PFSK-1 (cell line): ENCODE measurements at regions not wholly inside any gene's neighbourhood (a gene's known extent, or its start where the extent isn't known, plus 50 kb on each side); places are given as distances from the start of the nearest gene placed in this dataset.

Experiments
- FOXP2 ChIP-seq: optimal IDR thresholded peaks from 2 replicates; pipeline ENCODE3; 2011; ENCODE audit warnings: borderline replicate concordance, control low read depth, inconsistent platforms; ENCODE audit not compliant: insufficient read depth; ENCODE audit errors: extremely low read length, extremely low read depth
- POLR2AphosphoS5 ChIP-seq: IDR thresholded peaks from 2 replicates; pipeline ENCODE4 v1.6.1; 2012; ENCODE audit warnings: low read depth, mild to moderate bottlenecking, control low read depth, low read length, moderate library complexity
- SIN3A ChIP-seq: IDR thresholded peaks from 2 replicates; pipeline ENCODE4 v1.6.1; 2012; ENCODE audit warnings: mild to moderate bottlenecking, low read length, moderate library complexity, borderline replicate concordance; ENCODE audit not compliant: insufficient read depth
- TAF1 ChIP-seq: IDR thresholded peaks from 2 replicates; pipeline ENCODE4 v1.6.1; 2012; ENCODE audit warnings: low read length, control low read depth, borderline replicate concordance; ENCODE audit not compliant: insufficient read depth
- TF ChIP-seq, protein P1 (sequence below), 2 experiments: IDR thresholded peaks; 2 replicates each; pipeline versions ENCODE4 v1.6.1 to v1.8.0; 2011 to 2012; ENCODE audit warnings: low read depth in 2 of 2, low read length in 2 of 2, control low read depth in 1 of 2, inconsistent platforms in 1 of 2, mild to moderate bottlenecking in 1 of 2, moderate library complexity in 1 of 2; ENCODE audit not compliant: insufficient read depth in 1 of 2

DNA sequence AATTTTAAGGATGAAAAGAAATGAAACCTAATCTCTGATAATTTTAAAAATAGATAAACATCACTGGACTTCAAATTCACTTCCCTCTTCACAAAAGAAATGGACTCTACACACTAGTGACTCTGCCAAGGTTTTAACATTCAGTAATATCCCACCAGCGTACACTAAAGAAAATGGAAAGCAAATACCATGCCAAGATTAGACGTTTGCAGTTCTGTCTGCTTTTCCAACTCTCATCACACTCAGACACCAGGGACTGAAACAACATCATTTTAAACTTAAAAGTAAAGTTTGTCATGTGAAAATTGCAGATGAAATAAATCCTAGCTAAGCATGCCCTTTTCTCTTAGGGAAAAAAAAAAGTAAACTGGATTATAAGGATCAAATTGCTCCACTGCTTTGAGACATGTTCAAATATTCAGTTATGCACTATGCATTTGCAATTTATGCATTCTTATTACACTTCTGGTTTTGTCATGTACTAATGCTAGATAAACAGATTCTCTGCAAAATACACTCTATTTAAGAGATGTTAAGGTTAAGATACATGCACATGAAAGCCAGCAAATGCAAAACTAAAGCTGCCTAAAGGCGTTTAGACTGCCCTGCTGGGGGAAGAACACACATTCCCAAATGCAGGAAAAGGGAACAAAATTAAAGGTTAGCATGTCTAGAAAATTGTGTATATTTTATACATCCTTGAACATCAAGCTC, 534.4 kb upstream of the EPHA5 start:
- TF ChIP-seq, protein P1, sequence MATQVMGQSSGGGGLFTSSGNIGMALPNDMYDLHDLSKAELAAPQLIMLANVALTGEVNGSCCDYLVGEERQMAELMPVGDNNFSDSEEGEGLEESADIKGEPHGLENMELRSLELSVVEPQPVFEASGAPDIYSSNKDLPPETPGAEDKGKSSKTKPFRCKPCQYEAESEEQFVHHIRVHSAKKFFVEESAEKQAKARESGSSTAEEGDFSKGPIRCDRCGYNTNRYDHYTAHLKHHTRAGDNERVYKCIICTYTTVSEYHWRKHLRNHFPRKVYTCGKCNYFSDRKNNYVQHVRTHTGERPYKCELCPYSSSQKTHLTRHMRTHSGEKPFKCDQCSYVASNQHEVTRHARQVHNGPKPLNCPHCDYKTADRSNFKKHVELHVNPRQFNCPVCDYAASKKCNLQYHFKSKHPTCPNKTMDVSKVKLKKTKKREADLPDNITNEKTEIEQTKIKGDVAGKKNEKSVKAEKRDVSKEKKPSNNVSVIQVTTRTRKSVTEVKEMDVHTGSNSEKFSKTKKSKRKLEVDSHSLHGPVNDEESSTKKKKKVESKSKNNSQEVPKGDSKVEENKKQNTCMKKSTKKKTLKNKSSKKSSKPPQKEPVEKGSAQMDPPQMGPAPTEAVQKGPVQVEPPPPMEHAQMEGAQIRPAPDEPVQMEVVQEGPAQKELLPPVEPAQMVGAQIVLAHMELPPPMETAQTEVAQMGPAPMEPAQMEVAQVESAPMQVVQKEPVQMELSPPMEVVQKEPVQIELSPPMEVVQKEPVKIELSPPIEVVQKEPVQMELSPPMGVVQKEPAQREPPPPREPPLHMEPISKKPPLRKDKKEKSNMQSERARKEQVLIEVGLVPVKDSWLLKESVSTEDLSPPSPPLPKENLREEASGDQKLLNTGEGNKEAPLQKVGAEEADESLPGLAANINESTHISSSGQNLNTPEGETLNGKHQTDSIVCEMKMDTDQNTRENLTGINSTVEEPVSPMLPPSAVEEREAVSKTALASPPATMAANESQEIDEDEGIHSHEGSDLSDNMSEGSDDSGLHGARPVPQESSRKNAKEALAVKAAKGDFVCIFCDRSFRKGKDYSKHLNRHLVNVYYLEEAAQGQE (IDR thresholded peaks at IDR 0.05; ENCODE audit: insufficient read depth in 1 of 2, low read depth in 2 of 2, low read length in 2 of 2): no peak
- TF ChIP-seq POLR2AphosphoS5: no peak
- no peak for TF ChIP-seq FOXP2
- TF ChIP-seq SIN3A: no peak
- no peak for TF ChIP-seq TAF1

DNA sequence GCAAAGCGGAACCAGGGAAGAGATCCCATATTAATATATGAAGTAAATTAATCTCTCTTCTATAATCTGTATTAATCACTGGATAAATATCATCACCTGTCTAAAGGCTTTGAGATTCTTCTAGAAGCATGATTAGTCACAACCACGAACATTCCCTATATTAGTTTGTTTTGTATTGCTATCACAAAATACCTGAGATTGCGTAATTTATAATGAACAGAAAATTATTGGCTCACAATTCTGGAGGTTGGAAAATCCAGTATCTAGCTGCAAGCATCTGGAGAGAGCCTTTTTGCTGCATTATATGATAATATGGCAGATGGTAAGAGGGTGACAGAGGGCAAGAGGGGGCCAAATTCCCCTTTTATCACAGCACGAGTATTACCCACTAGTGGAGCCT, 532.6 kb upstream of the EPHA5 start:
- TF ChIP-seq, protein P1 (IDR thresholded peaks at IDR 0.05; ENCODE audit: insufficient read depth in 1 of 2, low read depth in 2 of 2, low read length in 2 of 2): no peak
- TF ChIP-seq POLR2AphosphoS5: no peak
- no peak for TF ChIP-seq TAF1

DNA sequence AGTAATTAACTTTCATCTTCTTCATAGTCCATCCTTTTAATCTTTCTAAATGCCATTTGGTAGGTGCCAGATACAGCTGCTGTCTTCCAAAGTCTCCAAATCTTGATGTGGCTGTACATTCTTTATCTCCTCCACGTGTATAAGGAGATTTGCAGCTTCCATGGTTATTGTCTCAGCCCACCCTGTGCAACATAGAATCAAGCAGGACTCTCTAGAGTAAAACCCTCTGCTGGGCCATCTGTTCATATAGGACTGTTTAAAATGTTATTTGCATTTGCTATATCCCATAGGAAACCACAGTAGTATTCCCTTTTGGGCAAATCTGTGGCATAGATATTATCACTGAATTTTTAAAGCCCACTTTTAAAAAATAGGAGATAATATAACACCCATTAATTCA, 527.2 kb upstream of the EPHA5 start:
- TF ChIP-seq SIN3A (no peak), TAF1 (no peak), POLR2AphosphoS5 (no peak), FOXP2 (no peak)
- TF ChIP-seq, protein P1 (IDR thresholded peaks at IDR 0.05; ENCODE audit: insufficient read depth in 1 of 2, low read depth in 2 of 2, low read length in 2 of 2): no peak

DNA sequence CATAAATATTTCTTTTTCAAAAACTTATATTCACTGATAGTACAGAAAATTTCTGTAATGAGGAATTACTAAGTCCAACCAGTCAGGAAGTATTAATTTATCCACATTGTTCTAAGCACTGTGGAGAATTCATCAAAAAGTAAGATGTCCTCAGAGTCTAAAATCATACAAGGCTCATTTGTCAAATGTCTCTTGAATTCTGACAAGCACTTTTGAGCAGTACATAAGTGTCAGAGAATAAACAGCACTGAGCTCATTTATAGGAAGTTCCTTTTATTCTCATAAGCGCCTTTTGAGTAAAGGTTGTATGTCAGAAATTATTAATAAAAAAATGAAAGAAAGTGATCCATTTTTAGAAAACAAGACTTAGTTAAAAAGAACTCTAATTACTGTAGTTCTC, 523.2 kb upstream of the EPHA5 start:
- TF ChIP-seq POLR2AphosphoS5: no peak
- TF ChIP-seq SIN3A: no peak
- TF ChIP-seq, protein P1 (IDR thresholded peaks at IDR 0.05; ENCODE audit: insufficient read depth in 1 of 2, low read depth in 2 of 2, low read length in 2 of 2): no peak
- TF ChIP-seq FOXP2: no peak
- no peak for TF ChIP-seq TAF1

DNA sequence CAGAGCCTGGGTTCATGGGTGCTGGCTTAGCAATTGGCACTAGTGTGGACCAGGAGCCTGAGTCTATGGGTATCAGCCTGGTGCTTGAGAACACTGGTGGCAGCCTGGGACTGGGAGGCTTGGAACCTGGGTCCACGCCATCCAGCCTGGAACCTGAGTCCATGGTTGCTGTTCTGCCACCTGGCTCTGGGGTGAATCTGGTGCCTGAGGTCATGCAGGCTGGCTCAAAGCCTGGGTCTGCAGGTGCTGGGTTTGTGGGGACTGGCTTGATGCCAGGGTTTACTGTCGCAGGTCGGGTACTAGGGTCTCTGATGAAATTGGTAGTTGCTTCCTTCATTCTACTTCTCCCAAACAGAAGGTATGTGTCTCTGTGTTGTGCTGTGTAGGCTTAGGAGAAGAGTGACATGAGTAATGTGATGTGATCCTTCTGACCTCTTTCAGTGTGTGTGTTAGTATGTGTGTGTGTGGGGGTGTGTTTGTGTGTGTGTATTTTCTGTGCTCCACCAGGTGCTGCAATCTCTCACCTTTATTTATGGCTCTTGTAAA, 517.0 kb upstream of the EPHA5 start:
- TF ChIP-seq POLR2AphosphoS5 (no peak), SIN3A (no peak), FOXP2 (no peak), TAF1 (no peak)
- TF ChIP-seq, protein P1 (IDR thresholded peaks at IDR 0.05; ENCODE audit: insufficient read depth in 1 of 2, low read depth in 2 of 2, low read length in 2 of 2): no peak
